Left lung (tissue), 4 donors: ENCODE measurements at regions not wholly inside any gene's neighbourhood (a gene's known extent, or its start where the extent isn't known, plus 50 kb on each side); places are given as distances from the start of the nearest gene placed in this dataset.

Experiments used
- ATAC-seq: fragments of 200-7000 bp; cut with Tn5 transposase; one replicate; pipeline ENCODE4 v1.9.1; 2020; ENCODE audit warnings: moderate library complexity
- DNase-seq, 4 donors: peaks; one replicate each; pipeline ENCODE4 v3.0.0-alpha.2; 2013 to 2020
- H3K27ac ChIP-seq, 2 donors: fragments of 200-600 bp; sonication (generic) in 1 of 2; one replicate each; pipeline versions ENCODE4 v1.5.0 to v1.8.0; 2020 to 2021
- H3K27me3 ChIP-seq, 2 donors: fragments of 200-600 bp; sonication (generic) in 1 of 2; one replicate each; pipeline versions ENCODE4 v1.5.0 to v1.8.0; 2020 to 2021
- H3K36me3 ChIP-seq, 2 donors: fragments of 200-600 bp; sonication (generic) in 1 of 2; one replicate each; pipeline versions ENCODE4 v1.5.0 to v1.8.0; 2020 to 2021
- H3K4me1 ChIP-seq, 2 donors: fragments of 200-600 bp; one replicate each; pipeline ENCODE4 v1.8.0; 2021
- H3K4me3 ChIP-seq, 2 donors: fragments of 200-600 bp; sonication (generic) in 1 of 2; one replicate each; pipeline versions ENCODE4 v1.5.0 to v1.8.0; 2020 to 2021; ENCODE audit warnings: mild to moderate bottlenecking in 1 of 2
- H3K9me3 ChIP-seq, 2 donors: fragments of 200-600 bp; sonication (generic) in 1 of 2; one replicate each; pipeline versions ENCODE4 v1.5.0 to v1.8.0; 2020 to 2021
- CTCF ChIP-seq, 2 donors: fragments of 200-600 bp; sonication (generic) in 1 of 2; IDR thresholded peaks; one replicate each; pipeline versions ENCODE4 v1.5.0 to v1.8.0; 2021; ENCODE audit warnings: antibody characterized with exemption in 2 of 2
- intact Hi-C, 2 donors: fragments of 100-400 bp; cut with DNase I; formaldehyde crosslinking; loops; one replicate each; pipeline versions ENCODE4 v1.11.2 to v1.14.2; 2022
- donor health status: DM: no; HTN: yes; CAD: no.
- donor health status: DM: no; HTN: no; CAD: no.

GRCh38 chr3:30945291-30945690 lies 50.8 kb upstream of the GADL1 start:
- no peak overlapping the region for H3K27ac ChIP-seq
- TF ChIP-seq CTCF (IDR thresholded peaks at IDR 0.05) = no peak
- DNase-seq = no peak
- H3K27me3 ChIP-seq = no peaks in the 10 kb centered on the region
- H3K4me3 ChIP-seq = no peak overlapping the region
- no peaks in the 10 kb centered on the region for H3K4me1 ChIP-seq
- intact Hi-C loops = no loop called here
- ATAC-seq = no peak
- no peaks in the 10 kb centered on the region for H3K36me3 ChIP-seq
- no peaks in the 10 kb centered on the region for H3K9me3 ChIP-seq

GRCh38 chr3:30948426-30948825 lies 54.0 kb upstream of the GADL1 start:
- no peaks in the 10 kb centered on the region for H3K4me1 ChIP-seq
- no peak overlapping the region for H3K4me3 ChIP-seq
- ATAC-seq (no peak), DNase-seq (no peak)
- no peaks in the 10 kb centered on the region for H3K9me3 ChIP-seq
- intact Hi-C loops = no loop called here
- H3K36me3 ChIP-seq = no peaks in the 10 kb centered on the region
- no peaks in the 10 kb centered on the region for H3K27me3 ChIP-seq
- TF ChIP-seq CTCF (IDR thresholded peaks at IDR 0.05) = no peak
- H3K27ac ChIP-seq = no peak overlapping the region

GRCh38 chr3:30951826-30952225 lies 57.4 kb upstream of the GADL1 start:
- no peaks in the 10 kb centered on the region for H3K4me1 ChIP-seq
- H3K27ac ChIP-seq = no peak overlapping the region
- DNase-seq (no peak), ATAC-seq (no peak)
- no peak overlapping the region for H3K4me3 ChIP-seq
- H3K27me3 ChIP-seq = no peaks in the 10 kb centered on the region
- no peaks in the 10 kb centered on the region for H3K9me3 ChIP-seq
- no peak for TF ChIP-seq CTCF (IDR thresholded peaks at IDR 0.05)
- no peaks in the 10 kb centered on the region for H3K36me3 ChIP-seq
- intact Hi-C loops = no loop called here

GRCh38 chr3:30952786-30953185 lies 58.3 kb upstream of the GADL1 start:
- DNase-seq (no peak), ATAC-seq (no peak)
- Histone ChIP-seq H3K9me3 (no peaks in the 10 kb centered on the region), H3K27ac (no peak overlapping the region), H3K4me1 (no peaks in the 10 kb centered on the region), H3K27me3 (no peaks in the 10 kb centered on the region), H3K4me3 (no peak overlapping the region), H3K36me3 (no peaks in the 10 kb centered on the region)
- intact Hi-C loops = no loop called here
- TF ChIP-seq CTCF (IDR thresholded peaks at IDR 0.05) = no peak

GRCh38 chr3:30954426-30954825 lies 60.0 kb upstream of the GADL1 start:
- Histone ChIP-seq H3K4me3 (no peak overlapping the region), H3K4me1 (no peaks in the 10 kb centered on the region), H3K9me3 (peaks cover 0 to 13% of the 10 kb centered on the region in 2 donors), H3K27ac (no peak overlapping the region), H3K27me3 (no peaks in the 10 kb centered on the region), H3K36me3 (no peaks in the 10 kb centered on the region)
- ATAC-seq (no peak), DNase-seq (no peak)
- intact Hi-C loops = no loop called here
- TF ChIP-seq CTCF (IDR thresholded peaks at IDR 0.05) = no peak
